ENCODE measurements at regions not wholly inside any gene's neighbourhood (a gene's known extent, or its start where the extent isn't known, plus 50 kb on each side); places are given as distances from the start of the nearest gene placed in this dataset.
"Not testable (repeated sequence)": the region's sequence is repeated elsewhere in the genome, so short reads cannot be mapped to it uniquely, and the experiment has no call there.

GRCh38 chr2:48221846-48222516 is 92.5 kb upstream of the FOXN2 start:
- no peak for DNase-seq

GRCh38 chr2:48227617-48228344 is 86.7 kb upstream of the FOXN2 start:
- DNase-seq, result peak; percentile 44

- DNase-seq, result no peak
These were observed 86.2 kb upstream of the FOXN2 start for GRCh38 chr2:48228345-48228684.

- DNase-seq, result no peak
These were observed 85.4 kb upstream of the FOXN2 start for GRCh38 chr2:48229063-48229462.

- DNase-seq, result no peak
These were observed 83.6 kb upstream of the FOXN2 start for GRCh38 chr2:48230834-48231233.

GRCh38 chr2:48232351-48232750 is 82.1 kb upstream of the FOXN2 start:
- no peak for DNase-seq

GRCh38 chr2:48233005-48233404 is 81.5 kb upstream of the FOXN2 start:
- no peak for DNase-seq

- not testable (repeated sequence) for DNase-seq
These were observed 80.7 kb upstream of the FOXN2 start for GRCh38 chr2:48233824-48234223.

GRCh38 chr2:48235076-48235475 is 79.4 kb upstream of the FOXN2 start:
- no peak for DNase-seq

- no peak for DNase-seq
These were observed 76.1 kb upstream of the FOXN2 start for GRCh38 chr2:48238381-48238780.

GRCh38 chr2:48240912-48241311 is 73.6 kb upstream of the FOXN2 start:
- no peak for DNase-seq

GRCh38 chr2:48247206-48247605 is 67.3 kb upstream of the FOXN2 start:
- DNase-seq, result no peak

GRCh38 chr2:48248251-48248933 is 66.1 kb upstream of the FOXN2 start:
- DNase-seq, result peak; percentile 82

GRCh38 chr2:48249025-48249424 is 65.5 kb upstream of the FOXN2 start:
- peak; percentile 67 for DNase-seq

- DNase-seq, result peak; percentile 38
These were observed 64.6 kb upstream of the FOXN2 start for GRCh38 chr2:48249631-48250473.

GRCh38 chr2:48250474-48250844 is 64.0 kb upstream of the FOXN2 start:
- no peak for DNase-seq

GRCh38 chr2:48250943-48251342 is 63.5 kb upstream of the FOXN2 start:
- no peak for DNase-seq

GRCh38 chr2:48251437-48252148 is 62.9 kb upstream of the FOXN2 start:
- no peak for DNase-seq

- DNase-seq, result no peak
These were observed 61.2 kb upstream of the FOXN2 start for GRCh38 chr2:48253301-48253700.

GRCh38 chr2:48254839-48255238 is 59.6 kb upstream of the FOXN2 start:
- DNase-seq, result no peak

GRCh38 chr2:48257456-48257855 is 57.0 kb upstream of the FOXN2 start:
- no peak for DNase-seq
